CD1c-positive myeloid dendritic cell (primary cell): ENCODE measurements at regions not wholly inside any gene's neighbourhood (a gene's known extent, or its start where the extent isn't known, plus 50 kb on each side); places are given as distances from the start of the nearest gene placed in this dataset.

Experiments used
- DNase-seq: peaks from one replicate; pipeline ENCODE4 v3.0.0-alpha.2; 2016; ENCODE audit errors: extremely low spot score

GRCh38 chr5:158644301-158644700 lies 455.4 kb downstream of the EBF1 start:
- no peak for DNase-seq

GRCh38 chr5:158643840-158644239 lies 455.9 kb downstream of the EBF1 start:
- no peak for DNase-seq

GRCh38 chr5:158642879-158643278 lies 456.8 kb downstream of the EBF1 start:
- DNase-seq = no peak

GRCh38 chr5:158641016-158641415 lies 458.7 kb downstream of the EBF1 start:
- no peak for DNase-seq

- peak; percentile 3 for DNase-seq
These were observed 459.1 kb downstream of the EBF1 start for GRCh38 chr5:158640593-158640980.

- DNase-seq = no peak
These were observed 459.7 kb downstream of the EBF1 start for GRCh38 chr5:158639881-158640592.

- DNase-seq = no peak
These were observed 461.3 kb downstream of the EBF1 start for GRCh38 chr5:158638396-158638795.

GRCh38 chr5:158637039-158637438 lies 462.7 kb downstream of the EBF1 start:
- DNase-seq = no peak

- no peak for DNase-seq
These were observed 464.2 kb downstream of the EBF1 start for GRCh38 chr5:158635565-158635964.

GRCh38 chr5:158634714-158635113 lies 465.0 kb downstream of the EBF1 start:
- no peak for DNase-seq

- no peak for DNase-seq
These were observed 470.0 kb downstream of the EBF1 start for GRCh38 chr5:158629591-158630312.

GRCh38 chr5:158626718-158627117 lies 473.0 kb downstream of the EBF1 start:
- DNase-seq = no peak

GRCh38 chr5:158623971-158624370 lies 475.7 kb downstream of the EBF1 start:
- no peak for DNase-seq

- DNase-seq = no peak
These were observed 478.3 kb downstream of the EBF1 start for GRCh38 chr5:158621391-158621790.

GRCh38 chr5:158619083-158619788 lies 480.5 kb downstream of the EBF1 start:
- no peak for DNase-seq

GRCh38 chr5:158618256-158618655 lies 481.5 kb downstream of the EBF1 start:
- no peak for DNase-seq

- no peak for DNase-seq
These were observed 483.0 kb downstream of the EBF1 start for GRCh38 chr5:158616707-158617106.

GRCh38 chr5:158614951-158615350 lies 484.8 kb downstream of the EBF1 start:
- DNase-seq = no peak

- no peak for DNase-seq
These were observed 488.1 kb downstream of the EBF1 start for GRCh38 chr5:158611581-158611980.

- DNase-seq = no peak
These were observed 489.7 kb downstream of the EBF1 start for GRCh38 chr5:158610051-158610415.

GRCh38 chr5:158609333-158610050 lies 490.2 kb downstream of the EBF1 start:
- no peak for DNase-seq

- DNase-seq = no peak
These were observed 492.6 kb downstream of the EBF1 start for GRCh38 chr5:158607088-158607487.
